Stimulated activated memory B cell treated with anti-CD40 and anti-IgM and Interleukin-4, amounts not matched to agents 10 μg/mL and 1 μg/mL and 100 μg/mL, for 72 hours (primary cell): ENCODE measurements at regions not wholly inside any gene's neighbourhood (a gene's known extent, or its start where the extent isn't known, plus 50 kb on each side); places are given as distances from the start of the nearest gene placed in this dataset.

ENCODE experiments used
- ATAC-seq: fragments of 150-1000 bp; cut with Tn5 transposase; 2 replicates; pipeline ENCODE4 v1.10.0; 2021
- H3K27ac Mint-ChIP-seq: one replicate; pipeline ENCODE4 v1.8.0; 2022; ENCODE audit warnings: mild to moderate bottlenecking, mixed read lengths
- H3K27me3 Mint-ChIP-seq: one replicate; pipeline ENCODE4 v1.8.0; 2022; ENCODE audit warnings: mixed read lengths
- H3K36me3 Mint-ChIP-seq: one replicate; pipeline ENCODE4 v1.8.0; 2022; ENCODE audit warnings: mixed read lengths
- H3K4me1 Mint-ChIP-seq: one replicate; pipeline ENCODE4 v1.8.0; 2022; ENCODE audit warnings: mixed read lengths
- H3K4me3 Mint-ChIP-seq: one replicate; pipeline ENCODE4 v1.8.0; 2022; ENCODE audit warnings: mild to moderate bottlenecking, moderate library complexity, mixed read lengths
- H3K9me3 Mint-ChIP-seq: one replicate; pipeline ENCODE4 v1.8.0; 2022; ENCODE audit warnings: mixed read lengths

GRCh38 chr2:238652053-238652770 lies 195.7 kb upstream of the TWIST2 start:
- H3K27me3 Mint-ChIP-seq, result peaks cover 43% of the 10 kb centered on the region
- no peak for ATAC-seq
- H3K4me1 Mint-ChIP-seq, result no peaks in the 10 kb centered on the region
- H3K27ac Mint-ChIP-seq, result no peak overlapping the region
- peaks cover 3% of the 10 kb centered on the region for H3K9me3 Mint-ChIP-seq
- no peaks in the 10 kb centered on the region for H3K36me3 Mint-ChIP-seq
- no peak overlapping the region for H3K4me3 Mint-ChIP-seq

- Mint-ChIP-seq H3K36me3 (no peaks in the 10 kb centered on the region), H3K27ac (no peak overlapping the region), H3K9me3 (peaks cover 3% of the 10 kb centered on the region), H3K4me3 (no peak overlapping the region), H3K27me3 (peaks cover 43% of the 10 kb centered on the region), H3K4me1 (no peaks in the 10 kb centered on the region)
- no peak for ATAC-seq
Observed at GRCh38 chr2:238652771-238653157, 195.1 kb upstream of the TWIST2 start.

GRCh38 chr2:238653431-238654109 lies 194.3 kb upstream of the TWIST2 start:
- ATAC-seq, result no peak
- peaks cover 43% of the 10 kb centered on the region for H3K27me3 Mint-ChIP-seq
- H3K36me3 Mint-ChIP-seq, result no peaks in the 10 kb centered on the region
- no peaks in the 10 kb centered on the region for H3K4me1 Mint-ChIP-seq
- H3K9me3 Mint-ChIP-seq, result peaks cover 3% of the 10 kb centered on the region
- H3K4me3 Mint-ChIP-seq, result no peak overlapping the region
- no peak overlapping the region for H3K27ac Mint-ChIP-seq

GRCh38 chr2:238654479-238655197 lies 193.2 kb upstream of the TWIST2 start:
- no peak overlapping the region for H3K27ac Mint-ChIP-seq
- no peak overlapping the region for H3K4me3 Mint-ChIP-seq
- H3K9me3 Mint-ChIP-seq, result peaks cover 3% of the 10 kb centered on the region
- ATAC-seq, result no peak
- H3K36me3 Mint-ChIP-seq, result no peaks in the 10 kb centered on the region
- peaks cover 40% of the 10 kb centered on the region for H3K27me3 Mint-ChIP-seq
- no peaks in the 10 kb centered on the region for H3K4me1 Mint-ChIP-seq

DNA sequence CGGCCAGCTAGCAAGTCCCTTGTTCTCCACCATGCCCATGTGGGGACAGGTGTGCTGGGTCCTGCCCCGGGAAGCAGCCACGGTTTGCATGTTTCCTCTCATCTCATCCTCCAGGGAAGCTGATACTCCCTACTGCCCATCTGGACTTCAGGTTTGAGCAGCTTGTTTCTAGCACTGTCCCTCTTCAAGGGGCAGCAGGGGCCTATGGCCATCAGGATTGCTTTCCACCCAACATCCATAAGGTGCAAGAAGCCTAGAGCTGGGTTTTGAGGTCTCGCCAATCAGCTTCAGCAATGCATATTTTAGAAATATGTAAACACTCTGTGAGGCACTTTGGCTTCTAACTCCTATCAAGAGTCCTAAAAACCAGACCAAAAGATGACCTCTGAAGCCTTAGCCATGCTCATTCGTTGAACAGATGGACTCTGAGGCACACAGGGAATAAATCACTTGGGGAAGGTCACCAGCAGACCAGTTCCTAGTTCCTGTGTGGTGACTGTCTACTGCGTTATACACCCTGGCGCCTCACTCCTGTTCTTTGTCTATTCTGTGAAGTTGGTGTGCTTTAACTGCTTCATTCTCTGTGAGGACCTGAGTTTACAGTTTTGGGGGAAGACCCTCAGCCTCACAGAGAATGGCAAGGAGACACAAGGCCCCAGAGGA lies 192.6 kb upstream of the TWIST2 start:
- peaks cover 3% of the 10 kb centered on the region for H3K9me3 Mint-ChIP-seq
- H3K36me3 Mint-ChIP-seq, result no peaks in the 10 kb centered on the region

DNA sequence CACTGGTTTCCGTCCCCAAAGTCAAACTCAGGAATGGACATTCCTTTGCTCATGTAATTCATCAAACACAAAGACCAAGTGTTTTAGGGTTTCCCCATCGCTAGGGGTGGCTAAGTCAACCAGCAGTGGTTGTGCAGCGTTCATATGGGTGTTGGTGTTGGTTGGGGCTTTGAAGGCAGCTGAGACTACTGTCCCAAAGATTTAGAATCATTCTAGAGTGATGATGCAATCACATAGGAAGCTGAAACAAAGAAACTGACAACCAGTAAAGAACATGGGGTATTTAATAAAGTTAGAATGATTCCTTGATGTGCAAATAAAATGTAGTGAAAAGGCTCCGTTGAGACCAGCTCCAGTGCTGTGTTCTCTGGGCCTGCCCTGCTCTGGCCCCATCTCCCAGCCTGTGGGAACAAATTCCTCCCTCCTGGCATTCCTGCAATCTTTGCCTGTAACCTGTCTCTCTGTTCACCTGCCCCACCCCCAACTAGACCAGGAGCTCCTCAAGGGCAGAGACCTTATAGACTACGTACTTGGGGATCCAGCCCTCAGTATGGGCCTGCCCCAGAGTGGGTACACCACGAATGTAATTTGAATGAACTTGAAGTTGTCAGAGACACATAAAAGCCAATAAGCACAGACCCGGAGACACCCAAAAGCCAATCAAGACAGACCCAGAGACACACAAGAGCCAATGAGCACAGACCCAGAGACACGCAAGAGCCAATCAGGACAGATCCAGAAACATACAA lies 191.7 kb upstream of the TWIST2 start:
- ATAC-seq, result no peak
- H3K27me3 Mint-ChIP-seq, result peaks cover 25% of the 10 kb centered on the region
- H3K4me1 Mint-ChIP-seq, result no peaks in the 10 kb centered on the region
- H3K27ac Mint-ChIP-seq, result no peak overlapping the region
- H3K4me3 Mint-ChIP-seq, result no peak overlapping the region
- no peaks in the 10 kb centered on the region for H3K36me3 Mint-ChIP-seq
- peaks cover 3% of the 10 kb centered on the region for H3K9me3 Mint-ChIP-seq

More for the DNA sequence above, 192.6 kb upstream of the TWIST2 start:
- peaks cover 33% of the 10 kb centered on the region for H3K27me3 Mint-ChIP-seq
- no peak overlapping the region for H3K27ac Mint-ChIP-seq
- H3K4me3 Mint-ChIP-seq, result no peak overlapping the region
- no peak for ATAC-seq
- no peaks in the 10 kb centered on the region for H3K4me1 Mint-ChIP-seq

GRCh38 chr2:238657132-238658053 lies 190.5 kb upstream of the TWIST2 start:
- Mint-ChIP-seq H3K4me1 (no peaks in the 10 kb centered on the region), H3K27me3 (peaks cover 13% of the 10 kb centered on the region), H3K27ac (no peak overlapping the region), H3K4me3 (no peak overlapping the region), H3K36me3 (no peaks in the 10 kb centered on the region), H3K9me3 (peaks cover 3% of the 10 kb centered on the region)
- no peak for ATAC-seq

GRCh38 chr2:238658054-238658407 lies 189.9 kb upstream of the TWIST2 start:
- H3K36me3 Mint-ChIP-seq, result no peaks in the 10 kb centered on the region
- peaks cover 6% of the 10 kb centered on the region for H3K27me3 Mint-ChIP-seq
- peaks cover 3% of the 10 kb centered on the region for H3K9me3 Mint-ChIP-seq
- ATAC-seq, result no peak
- H3K4me3 Mint-ChIP-seq, result no peak overlapping the region
- no peaks in the 10 kb centered on the region for H3K4me1 Mint-ChIP-seq
- no peak overlapping the region for H3K27ac Mint-ChIP-seq

- no peaks in the 10 kb centered on the region for H3K27me3 Mint-ChIP-seq
- no peaks in the 10 kb centered on the region for H3K36me3 Mint-ChIP-seq
- H3K9me3 Mint-ChIP-seq, result peaks cover 5% of the 10 kb centered on the region
- no peak for ATAC-seq
- H3K27ac Mint-ChIP-seq, result no peak overlapping the region
- H3K4me1 Mint-ChIP-seq, result no peaks in the 10 kb centered on the region
- H3K4me3 Mint-ChIP-seq, result no peak overlapping the region
Observed at GRCh38 chr2:238658820-238659219, 189.1 kb upstream of the TWIST2 start.

GRCh38 chr2:238659231-238659630 lies 188.7 kb upstream of the TWIST2 start:
- peaks cover 6% of the 10 kb centered on the region for H3K9me3 Mint-ChIP-seq
- ATAC-seq, result no peak
- H3K36me3 Mint-ChIP-seq, result no peaks in the 10 kb centered on the region
- no peak overlapping the region for H3K27ac Mint-ChIP-seq
- H3K4me1 Mint-ChIP-seq, result no peaks in the 10 kb centered on the region
- no peaks in the 10 kb centered on the region for H3K27me3 Mint-ChIP-seq
- no peak overlapping the region for H3K4me3 Mint-ChIP-seq

DNA sequence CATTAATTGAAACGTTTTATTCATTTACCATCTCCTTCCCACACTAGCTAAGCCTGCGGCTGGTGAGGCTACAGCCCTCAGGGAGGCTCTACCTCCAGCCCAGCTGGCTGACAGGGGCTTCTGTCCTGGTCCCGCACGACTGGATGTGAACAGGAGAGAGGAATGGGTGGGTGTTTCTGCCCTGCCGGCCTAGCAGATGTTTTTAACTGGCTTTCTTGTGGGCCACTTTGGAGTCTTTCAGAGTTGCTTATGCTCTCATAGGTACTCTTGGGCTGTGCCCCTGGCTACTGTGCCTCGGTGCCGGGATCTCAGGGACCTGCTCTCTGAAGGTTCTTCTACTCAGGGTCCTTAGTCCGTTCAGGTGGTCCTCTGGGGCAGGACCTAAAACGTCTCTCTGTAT lies 184.3 kb upstream of the TWIST2 start:
- peaks cover 10% of the 10 kb centered on the region for H3K9me3 Mint-ChIP-seq
- no peaks in the 10 kb centered on the region for H3K36me3 Mint-ChIP-seq
- H3K27me3 Mint-ChIP-seq, result no peaks in the 10 kb centered on the region
- no peak for ATAC-seq
- H3K4me3 Mint-ChIP-seq, result no peak overlapping the region
- H3K27ac Mint-ChIP-seq, result no peak overlapping the region
- no peaks in the 10 kb centered on the region for H3K4me1 Mint-ChIP-seq

DNA sequence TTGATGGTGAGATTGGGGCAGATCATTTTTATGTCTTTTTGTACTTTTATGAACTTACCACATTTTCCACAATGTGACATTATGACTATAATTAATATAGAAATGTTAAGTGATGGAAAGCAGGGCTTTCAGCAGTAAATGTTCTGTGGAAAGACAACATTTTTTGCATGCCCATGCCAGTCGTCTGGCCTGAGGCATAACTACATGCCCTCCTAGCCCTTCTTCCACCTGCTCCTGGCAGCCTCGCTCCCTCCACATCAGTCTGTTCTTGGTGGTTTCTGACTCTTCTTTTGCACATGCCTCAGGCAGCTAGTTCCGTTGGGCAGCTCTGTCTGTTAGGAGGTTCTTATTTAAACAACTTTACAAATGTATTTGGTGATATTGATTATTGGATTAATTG lies 182.0 kb upstream of the TWIST2 start:
- no peaks in the 10 kb centered on the region for H3K27me3 Mint-ChIP-seq
- no peak for ATAC-seq
- peaks cover 19% of the 10 kb centered on the region for H3K9me3 Mint-ChIP-seq
- no peak overlapping the region for H3K27ac Mint-ChIP-seq
- no peak overlapping the region for H3K4me3 Mint-ChIP-seq
- no peaks in the 10 kb centered on the region for H3K4me1 Mint-ChIP-seq
- no peaks in the 10 kb centered on the region for H3K36me3 Mint-ChIP-seq

- H3K4me1 Mint-ChIP-seq, result no peaks in the 10 kb centered on the region
- H3K4me3 Mint-ChIP-seq, result no peak overlapping the region
- no peaks in the 10 kb centered on the region for H3K27me3 Mint-ChIP-seq
- H3K27ac Mint-ChIP-seq, result no peak overlapping the region
- no peaks in the 10 kb centered on the region for H3K36me3 Mint-ChIP-seq
- no peak for ATAC-seq
- peaks cover 19% of the 10 kb centered on the region for H3K9me3 Mint-ChIP-seq
Observed at GRCh38 chr2:238666543-238666942, 181.3 kb upstream of the TWIST2 start.

DNA sequence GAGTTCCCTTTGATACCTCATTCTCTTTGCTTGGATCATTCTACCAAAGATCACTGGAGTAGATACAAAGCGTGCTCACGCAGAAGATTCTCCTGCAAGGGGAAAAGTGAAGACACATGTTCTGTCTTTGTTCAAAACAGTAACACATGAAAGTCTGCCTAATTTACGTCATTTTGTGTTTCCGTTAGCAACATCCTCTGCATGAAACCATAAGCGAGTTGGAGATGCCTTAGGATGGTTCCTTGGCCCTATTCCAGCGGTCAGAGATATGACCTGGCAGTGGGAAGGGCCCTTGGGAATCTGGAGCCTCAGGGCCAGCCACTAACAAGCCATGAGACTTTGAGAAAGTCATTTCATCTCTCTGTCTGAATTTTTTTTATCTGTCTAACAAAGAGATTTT lies 180.9 kb upstream of the TWIST2 start:
- no peaks in the 10 kb centered on the region for H3K27me3 Mint-ChIP-seq
- H3K4me1 Mint-ChIP-seq, result no peaks in the 10 kb centered on the region
- no peak for ATAC-seq
- no peaks in the 10 kb centered on the region for H3K36me3 Mint-ChIP-seq
- no peak overlapping the region for H3K4me3 Mint-ChIP-seq
- no peak overlapping the region for H3K27ac Mint-ChIP-seq
- peaks cover 19% of the 10 kb centered on the region for H3K9me3 Mint-ChIP-seq
